ENCODE measurements at regions not wholly inside any gene's neighbourhood (a gene's known extent, or its start where the extent isn't known, plus 50 kb on each side); places are given as distances from the start of the nearest gene placed in this dataset.

DNA sequence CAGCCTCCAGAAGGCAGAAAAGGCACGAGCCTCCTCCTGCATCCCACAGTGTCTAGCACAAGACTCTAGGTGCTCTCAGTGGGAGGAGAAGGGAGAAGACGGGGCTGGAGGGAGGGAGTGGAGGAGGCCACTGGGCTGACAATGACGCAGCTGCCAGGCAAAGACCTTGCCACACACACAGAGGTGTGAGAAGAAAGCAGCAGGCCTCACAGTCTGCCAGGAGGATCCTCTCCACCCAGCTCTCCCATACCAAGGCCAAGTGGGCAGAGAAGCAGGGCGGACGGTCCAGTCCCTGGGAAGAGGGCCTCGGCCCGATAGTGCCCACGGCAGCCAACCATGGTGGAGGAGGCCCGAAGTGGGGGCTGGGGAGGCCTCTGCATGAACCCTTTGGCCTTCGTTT is 78.9 kb downstream of the NCOR2 start:
- TF ChIP-seq, protein P1, sequence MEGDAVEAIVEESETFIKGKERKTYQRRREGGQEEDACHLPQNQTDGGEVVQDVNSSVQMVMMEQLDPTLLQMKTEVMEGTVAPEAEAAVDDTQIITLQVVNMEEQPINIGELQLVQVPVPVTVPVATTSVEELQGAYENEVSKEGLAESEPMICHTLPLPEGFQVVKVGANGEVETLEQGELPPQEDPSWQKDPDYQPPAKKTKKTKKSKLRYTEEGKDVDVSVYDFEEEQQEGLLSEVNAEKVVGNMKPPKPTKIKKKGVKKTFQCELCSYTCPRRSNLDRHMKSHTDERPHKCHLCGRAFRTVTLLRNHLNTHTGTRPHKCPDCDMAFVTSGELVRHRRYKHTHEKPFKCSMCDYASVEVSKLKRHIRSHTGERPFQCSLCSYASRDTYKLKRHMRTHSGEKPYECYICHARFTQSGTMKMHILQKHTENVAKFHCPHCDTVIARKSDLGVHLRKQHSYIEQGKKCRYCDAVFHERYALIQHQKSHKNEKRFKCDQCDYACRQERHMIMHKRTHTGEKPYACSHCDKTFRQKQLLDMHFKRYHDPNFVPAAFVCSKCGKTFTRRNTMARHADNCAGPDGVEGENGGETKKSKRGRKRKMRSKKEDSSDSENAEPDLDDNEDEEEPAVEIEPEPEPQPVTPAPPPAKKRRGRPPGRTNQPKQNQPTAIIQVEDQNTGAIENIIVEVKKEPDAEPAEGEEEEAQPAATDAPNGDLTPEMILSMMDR (IDR thresholded peaks at IDR 0.05): no peak
- no peak for TF ChIP-seq ZFX (IDR thresholded peaks at IDR 0.05; ENCODE audit: borderline replicate concordance)
